ENCODE measurements at regions not wholly inside any gene's neighbourhood (a gene's known extent, or its start where the extent isn't known, plus 50 kb on each side); places are given as distances from the start of the nearest gene placed in this dataset.

DNA sequence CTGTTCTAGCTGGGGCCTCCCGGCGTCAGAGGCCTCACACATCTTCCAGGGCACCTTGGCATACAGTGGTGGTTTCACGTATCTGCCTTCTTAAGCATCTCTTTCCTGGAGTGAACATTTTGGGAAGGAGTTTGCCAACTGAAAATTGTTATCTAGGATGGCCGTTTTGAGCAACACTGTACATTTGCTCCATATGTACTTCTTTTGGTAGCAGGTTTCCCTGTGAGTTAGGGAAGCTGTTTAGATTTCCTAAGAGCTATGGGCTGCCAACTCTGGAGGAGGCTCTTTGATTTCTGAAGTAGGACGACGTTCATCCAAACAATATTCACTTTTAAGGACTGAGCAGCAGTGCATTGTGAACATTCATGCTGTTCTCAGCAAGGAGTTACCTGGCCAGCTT is 665.9 kb downstream of the SQOR start:
- TF ChIP-seq, protein P1, sequence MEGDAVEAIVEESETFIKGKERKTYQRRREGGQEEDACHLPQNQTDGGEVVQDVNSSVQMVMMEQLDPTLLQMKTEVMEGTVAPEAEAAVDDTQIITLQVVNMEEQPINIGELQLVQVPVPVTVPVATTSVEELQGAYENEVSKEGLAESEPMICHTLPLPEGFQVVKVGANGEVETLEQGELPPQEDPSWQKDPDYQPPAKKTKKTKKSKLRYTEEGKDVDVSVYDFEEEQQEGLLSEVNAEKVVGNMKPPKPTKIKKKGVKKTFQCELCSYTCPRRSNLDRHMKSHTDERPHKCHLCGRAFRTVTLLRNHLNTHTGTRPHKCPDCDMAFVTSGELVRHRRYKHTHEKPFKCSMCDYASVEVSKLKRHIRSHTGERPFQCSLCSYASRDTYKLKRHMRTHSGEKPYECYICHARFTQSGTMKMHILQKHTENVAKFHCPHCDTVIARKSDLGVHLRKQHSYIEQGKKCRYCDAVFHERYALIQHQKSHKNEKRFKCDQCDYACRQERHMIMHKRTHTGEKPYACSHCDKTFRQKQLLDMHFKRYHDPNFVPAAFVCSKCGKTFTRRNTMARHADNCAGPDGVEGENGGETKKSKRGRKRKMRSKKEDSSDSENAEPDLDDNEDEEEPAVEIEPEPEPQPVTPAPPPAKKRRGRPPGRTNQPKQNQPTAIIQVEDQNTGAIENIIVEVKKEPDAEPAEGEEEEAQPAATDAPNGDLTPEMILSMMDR (IDR thresholded peaks at IDR 0.05; ENCODE audit: insufficient read depth, low read depth, low read length), result no peak
- no peak for TF ChIP-seq EZH2 (IDR thresholded peaks at IDR 0.05; ENCODE audit: insufficient read depth, low read length)

Data from astrocyte (in vitro differentiated cells and primary cell).